WTC11 (cell line): ENCODE measurements at regions not wholly inside any gene's neighbourhood (a gene's known extent, or its start where the extent isn't known, plus 50 kb on each side); places are given as distances from the start of the nearest gene placed in this dataset.

Source experiments
- ATAC-seq: fragments of 200-7000 bp; cut with Tn5 transposase; 2 replicates; pipeline ENCODE4 v1.10.0; 2021; ENCODE audit warnings: mild to moderate bottlenecking, moderate library complexity
- CTCF ChIA-PET: fragments of 300-600 bp; sonication (Branson Sonifier 250); formaldehyde crosslinking; loops from one replicate; lab custom pipeline; 2021; ENCODE audit warnings: antibody characterized with exemption; lab: Charles Lee
- POLR2A ChIA-PET: fragments of 350-600 bp; sonication (Branson Sonifier 250); formaldehyde crosslinking; loops from one replicate; lab custom pipeline; 2021; ENCODE audit warnings: antibody characterized with exemption; lab: Charles Lee
- DNase-seq: peaks from one replicate; pipeline ENCODE4 v3.0.0; 2021; ENCODE audit warnings: low spot score
- H3K27ac Mint-ChIP-seq: 2 replicates; pipeline ENCODE4 v1.8.0; 2021; ENCODE audit warnings: mixed read lengths
- H3K27me3 Mint-ChIP-seq: 2 replicates; pipeline ENCODE4 v1.8.0; 2021; ENCODE audit warnings: low read depth, mild to moderate bottlenecking, moderate library complexity, mixed read lengths
- H3K36me3 Mint-ChIP-seq: 2 replicates; pipeline ENCODE4 v1.8.0; 2021; ENCODE audit warnings: mixed read lengths
- H3K4me1 Mint-ChIP-seq: 2 replicates; pipeline ENCODE4 v1.8.0; 2022; ENCODE audit warnings: mixed read lengths
- H3K4me3 Mint-ChIP-seq: 2 replicates; pipeline ENCODE4 v1.8.0; 2021; ENCODE audit warnings: mild to moderate bottlenecking, moderate library complexity, mixed read lengths
- H3K9me3 Mint-ChIP-seq: 2 replicates; pipeline ENCODE4 v1.8.0; 2021; ENCODE audit warnings: mixed read lengths
- AR ChIP-seq: fragments of 250-450 bp; sonication (Bioruptor Pico); IDR thresholded peaks from 2 replicates; pipeline ENCODE4 v1.9.0; 2021; ENCODE audit warnings: mild to moderate bottlenecking
- ARID4B ChIP-seq: sonication (generic); formaldehyde crosslinking; IDR thresholded peaks from 2 replicates; pipeline ENCODE4 v1.8.0; 2023; ENCODE audit warnings: missing genetic modification reagents, mild to moderate bottlenecking, borderline replicate concordance
- ATF1 ChIP-seq: sonication (generic); formaldehyde crosslinking; IDR thresholded peaks from 2 replicates; pipeline ENCODE4 v1.8.1; 2023; ENCODE audit warnings: mild to moderate bottlenecking, moderate library complexity, missing genetic modification reagents
- ATF3 ChIP-seq: sonication (generic); formaldehyde crosslinking; conservative IDR thresholded peaks from 2 replicates; pipeline ENCODE4 v1.8.1; 2022; ENCODE audit warnings: mild to moderate bottlenecking, missing genetic modification reagents
- ATF6 ChIP-seq: sonication (generic); formaldehyde crosslinking; IDR thresholded peaks from 2 replicates; pipeline ENCODE4 v1.8.1; 2023; ENCODE audit warnings: mild to moderate bottlenecking, missing genetic modification reagents
- E2F4 ChIP-seq: sonication (generic); formaldehyde crosslinking; IDR thresholded peaks from 2 replicates; pipeline ENCODE4 v1.8.1; 2022; ENCODE audit warnings: low read depth, mild to moderate bottlenecking, moderate library complexity, missing genetic modification reagents, borderline replicate concordance
- ETV6 ChIP-seq: sonication (generic); formaldehyde crosslinking; IDR thresholded peaks from 2 replicates; pipeline ENCODE4 v1.8.1; 2022; ENCODE audit warnings: mild to moderate bottlenecking, missing genetic modification reagents
- FOXJ3 ChIP-seq: sonication (generic); formaldehyde crosslinking; IDR thresholded peaks from 2 replicates; pipeline ENCODE4 v1.9.0; 2021; ENCODE audit warnings: missing genetic modification reagents, mild to moderate bottlenecking, borderline replicate concordance
- GTF2I ChIP-seq: fragments of 250-450 bp; sonication (Bioruptor Pico); conservative IDR thresholded peaks from 2 replicates; pipeline ENCODE4 v1.4.0; 2021; ENCODE audit warnings: mild to moderate bottlenecking
- HMGA2 ChIP-seq: fragments of 250-450 bp; sonication (Bioruptor Pico); IDR thresholded peaks from 2 replicates; pipeline ENCODE4 v1.4.0; 2021; ENCODE audit warnings: mild to moderate bottlenecking, moderate library complexity
- KAT7 ChIP-seq: sonication (generic); formaldehyde crosslinking; IDR thresholded peaks from 2 replicates; pipeline ENCODE4 v1.8.1; 2023; ENCODE audit warnings: missing genetic modification reagents, mild to moderate bottlenecking, borderline replicate concordance
- NR1H2 ChIP-seq: sonication (generic); formaldehyde crosslinking; IDR thresholded peaks from 2 replicates; pipeline ENCODE4 v1.9.0; 2021; ENCODE audit warnings: mild to moderate bottlenecking, moderate library complexity, missing genetic modification reagents
- OVOL2 ChIP-seq: fragments of 250-450 bp; sonication (Bioruptor Pico); IDR thresholded peaks from 2 replicates; pipeline ENCODE4 v1.9.0; 2021; ENCODE audit warnings: mild to moderate bottlenecking, borderline replicate concordance
- TEAD1 ChIP-seq: sonication (generic); formaldehyde crosslinking; IDR thresholded peaks from 2 replicates; pipeline ENCODE4 v1.8.0; 2022; ENCODE audit warnings: mild to moderate bottlenecking, missing genetic modification reagents
- TP53 ChIP-seq: sonication (generic); formaldehyde crosslinking; IDR thresholded peaks from 2 replicates; pipeline ENCODE4 v1.8.1; 2023; ENCODE audit warnings: mild to moderate bottlenecking, missing genetic modification reagents
- USF2 ChIP-seq: sonication (generic); formaldehyde crosslinking; IDR thresholded peaks from 2 replicates; pipeline ENCODE4 v1.8.1; 2023; ENCODE audit warnings: mild to moderate bottlenecking, missing genetic modification reagents, moderate library complexity
- ZMAT4 ChIP-seq: fragments of 250-450 bp; sonication (Bioruptor Pico); IDR thresholded peaks from 2 replicates; pipeline ENCODE4 v1.9.0; 2021; ENCODE audit warnings: mild to moderate bottlenecking
- ZNF219 ChIP-seq: sonication (generic); formaldehyde crosslinking; IDR thresholded peaks from 2 replicates; pipeline ENCODE4 v1.8.0; 2023; ENCODE audit warnings: missing genetic modification reagents, mild to moderate bottlenecking, borderline replicate concordance
- ZNF423 ChIP-seq: fragments of 250-450 bp; sonication (Bioruptor Pico); IDR thresholded peaks from 2 replicates; pipeline ENCODE4 v2.1.2; 2022; ENCODE audit warnings: mild to moderate bottlenecking, moderate library complexity
- ZNF425 ChIP-seq: fragments of 250-450 bp; sonication (Bioruptor Pico); conservative IDR thresholded peaks from 2 replicates; pipeline ENCODE4 v1.9.0; 2021; ENCODE audit warnings: mild to moderate bottlenecking

- TF ChIP-seq ZNF219 (CRISPR knock-in tag), result no peak
- TF ChIP-seq NR1H2 (CRISPR knock-in tag), result no peak
- TF ChIP-seq HMGA2, result no peak
- no peak for TF ChIP-seq USF2 (CRISPR knock-in tag)
- TF ChIP-seq OVOL2 (CRISPR knock-in tag), result no peak
Measured at GRCh38 chr6:92008757-92009502, 1410.4 kb downstream of the EPHA7 start (continued).

- POLR2A ChIA-PET, result no interaction called here
- H3K9me3 Mint-ChIP-seq, result peaks cover 20% of the 10 kb centered on the region
- no peaks in the 10 kb centered on the region for H3K36me3 Mint-ChIP-seq
- H3K27me3 Mint-ChIP-seq, result no peaks in the 10 kb centered on the region
- DNase-seq (no peak), ATAC-seq (no peak)
- H3K4me1 Mint-ChIP-seq, result no peaks in the 10 kb centered on the region
- H3K4me3 Mint-ChIP-seq, result no peak overlapping the region
- H3K27ac Mint-ChIP-seq, result no peak overlapping the region
- CTCF ChIA-PET, result no interaction called here
- TF ChIP-seq ARID4B (CRISPR knock-in tag) (no peak), ZNF423 (CRISPR knock-in tag) (no peak), ATF1 (no peak), ATF6 (CRISPR knock-in tag) (no peak), ZNF425 (CRISPR knock-in tag) (no peak), FOXJ3 (no peak), TEAD1 (CRISPR knock-in tag) (no peak), KAT7 (CRISPR knock-in tag) (no peak), GTF2I (no peak), ZMAT4 (CRISPR knock-in tag) (no peak), E2F4 (CRISPR knock-in tag) (no peak), ATF3 (CRISPR knock-in tag) (no peak), ETV6 (CRISPR knock-in tag) (no peak), TP53 (CRISPR knock-in tag) (no peak), AR (no peak), HMGA2 (no peak)
Measured at GRCh38 chr6:92000112-92000511, 1413.2 kb upstream of the MAP3K7 start.
